GM21786 (cell line): ENCODE measurements at regions not wholly inside any gene's neighbourhood (a gene's known extent, or its start where the extent isn't known, plus 50 kb on each side); places are given as distances from the start of the nearest gene placed in this dataset.

Source experiments
- ATAC-seq: cut with Tn5 transposase; IDR thresholded peaks from one replicate; pipeline ENCODE4 v1.9.1; 2021; ENCODE audit not compliant: unreplicated experiment

- ATAC-seq = no peak
These were observed 350.8 kb downstream of the TRIB2 start for GRCh38 chr2:13067508-13067907.

- no peak for ATAC-seq
These were observed 373.2 kb downstream of the TRIB2 start for GRCh38 chr2:13089971-13090370.

- no peak for ATAC-seq
These were observed 374.7 kb downstream of the TRIB2 start for GRCh38 chr2:13091455-13091854.

GRCh38 chr2:13091861-13092378 lies 375.2 kb downstream of the TRIB2 start:
- no peak for ATAC-seq

- no peak for ATAC-seq
These were observed 376.8 kb downstream of the TRIB2 start for GRCh38 chr2:13093416-13093991.

- ATAC-seq = no peak
These were observed 385.8 kb downstream of the TRIB2 start for GRCh38 chr2:13102397-13103063.

- ATAC-seq = no peak
These were observed 386.4 kb downstream of the TRIB2 start for GRCh38 chr2:13103151-13103550.

GRCh38 chr2:13103778-13104493 lies 387.2 kb downstream of the TRIB2 start:
- ATAC-seq = no peak

GRCh38 chr2:13104723-13105122 lies 388.0 kb downstream of the TRIB2 start:
- no peak for ATAC-seq

GRCh38 chr2:13106302-13106701 lies 389.6 kb downstream of the TRIB2 start:
- no peak for ATAC-seq

GRCh38 chr2:13109516-13109915 lies 392.8 kb downstream of the TRIB2 start:
- ATAC-seq = no peak

GRCh38 chr2:13110825-13111224 lies 394.1 kb downstream of the TRIB2 start:
- ATAC-seq = no peak

- no peak for ATAC-seq
These were observed 396.3 kb downstream of the TRIB2 start for GRCh38 chr2:13113002-13113401.

GRCh38 chr2:13114391-13114790 lies 397.7 kb downstream of the TRIB2 start:
- ATAC-seq = no peak

GRCh38 chr2:13115643-13116042 lies 398.9 kb downstream of the TRIB2 start:
- no peak for ATAC-seq

- ATAC-seq = no peak
These were observed 404.4 kb downstream of the TRIB2 start for GRCh38 chr2:13121096-13121495.

GRCh38 chr2:13128139-13128538 lies 411.4 kb downstream of the TRIB2 start:
- no peak for ATAC-seq

GRCh38 chr2:13135369-13135768 lies 418.6 kb downstream of the TRIB2 start:
- no peak for ATAC-seq

- no peak for ATAC-seq
These were observed 419.1 kb downstream of the TRIB2 start for GRCh38 chr2:13135856-13136255.

GRCh38 chr2:13137679-13138078 lies 420.9 kb downstream of the TRIB2 start:
- ATAC-seq = no peak

- ATAC-seq = no peak
These were observed 424.6 kb downstream of the TRIB2 start for GRCh38 chr2:13141315-13141714.

GRCh38 chr2:13143451-13143850 lies 426.7 kb downstream of the TRIB2 start:
- ATAC-seq = no peak
